HG03378 (cell line): ENCODE measurements at regions not wholly inside any gene's neighbourhood (a gene's known extent, or its start where the extent isn't known, plus 50 kb on each side); places are given as distances from the start of the nearest gene placed in this dataset.
A peak's percentile ranks its signal among the peaks of the same experiment; 100 is the strongest.
"Not testable (repeated sequence)": the region's sequence is repeated elsewhere in the genome, so short reads cannot be mapped to it uniquely, and the experiment has no call there.

ENCODE experiments used
- ATAC-seq: cut with Tn5 transposase; IDR thresholded peaks from one replicate; pipeline ENCODE4 v1.9.1; 2021; ENCODE audit warnings: mild to moderate bottlenecking, moderate library complexity; ENCODE audit not compliant: unreplicated experiment

DNA sequence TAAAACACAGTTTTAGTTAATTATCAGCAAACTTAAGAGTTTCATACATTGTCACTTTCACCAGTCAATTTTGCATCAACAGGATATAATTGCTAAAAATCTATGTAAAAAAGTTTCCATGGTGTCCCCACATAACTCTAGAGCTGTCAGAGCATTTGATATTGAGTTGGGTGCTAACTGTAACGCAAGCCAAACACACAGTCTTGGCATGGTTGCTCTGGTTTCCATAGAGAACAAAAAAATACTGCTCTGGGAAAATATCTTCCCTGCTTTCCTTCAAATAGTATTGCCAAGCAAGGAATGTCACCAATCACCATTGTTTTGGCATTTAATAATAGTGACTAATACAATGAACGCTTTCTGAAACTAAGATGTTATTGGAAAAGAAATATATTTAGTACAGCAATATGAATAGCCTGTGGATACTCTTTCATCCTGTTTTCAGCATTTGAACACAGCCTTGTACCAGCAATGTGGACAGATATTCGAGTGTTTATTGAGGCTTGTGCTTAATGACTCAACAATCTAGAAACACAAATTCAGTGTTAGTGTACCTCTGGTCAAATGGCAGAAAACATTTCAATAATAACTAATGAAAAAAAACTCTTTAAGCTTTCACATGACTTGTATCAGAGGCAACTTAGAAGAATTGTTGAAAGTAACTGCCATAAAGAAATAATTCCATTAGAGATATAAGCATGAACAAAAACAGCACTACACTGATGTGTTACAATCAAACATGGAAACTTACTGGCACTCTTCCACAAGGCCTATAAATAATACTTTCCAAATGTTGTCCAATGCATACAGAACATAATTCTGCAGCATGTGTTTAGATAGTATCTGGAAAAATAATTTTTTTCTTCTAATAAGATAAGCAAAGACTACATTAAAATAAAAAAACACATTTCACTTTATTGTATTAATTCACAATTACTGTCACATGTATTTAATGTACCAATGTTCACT, 1469.5 kb upstream of the CELF2 start:
- ATAC-seq = no peak

DNA sequence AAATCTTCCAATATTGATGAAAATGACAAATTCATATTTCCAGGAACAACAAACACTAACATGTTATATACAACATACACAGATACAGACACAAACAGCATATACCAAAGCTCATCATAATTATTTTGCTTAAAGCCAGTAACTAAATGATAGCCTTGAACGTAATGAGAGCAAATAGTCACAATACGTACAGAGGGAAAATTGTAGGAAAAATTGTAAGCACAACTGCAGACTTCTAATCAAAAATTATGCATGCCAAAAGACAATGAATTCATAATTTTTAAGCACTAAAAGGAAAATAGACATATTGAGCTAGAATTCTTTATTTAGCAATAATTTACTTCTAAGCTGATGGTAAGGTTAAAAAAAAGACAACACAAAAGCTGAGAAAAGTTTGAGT, 1466.9 kb upstream of the CELF2 start:
- no peak for ATAC-seq

GRCh38 chr10:9554321-9554720, 1463.4 kb upstream of the CELF2 start:
- no peak for ATAC-seq

- ATAC-seq = no peak
Observed at GRCh38 chr10:9560976-9561375, 1456.7 kb upstream of the CELF2 start.

DNA sequence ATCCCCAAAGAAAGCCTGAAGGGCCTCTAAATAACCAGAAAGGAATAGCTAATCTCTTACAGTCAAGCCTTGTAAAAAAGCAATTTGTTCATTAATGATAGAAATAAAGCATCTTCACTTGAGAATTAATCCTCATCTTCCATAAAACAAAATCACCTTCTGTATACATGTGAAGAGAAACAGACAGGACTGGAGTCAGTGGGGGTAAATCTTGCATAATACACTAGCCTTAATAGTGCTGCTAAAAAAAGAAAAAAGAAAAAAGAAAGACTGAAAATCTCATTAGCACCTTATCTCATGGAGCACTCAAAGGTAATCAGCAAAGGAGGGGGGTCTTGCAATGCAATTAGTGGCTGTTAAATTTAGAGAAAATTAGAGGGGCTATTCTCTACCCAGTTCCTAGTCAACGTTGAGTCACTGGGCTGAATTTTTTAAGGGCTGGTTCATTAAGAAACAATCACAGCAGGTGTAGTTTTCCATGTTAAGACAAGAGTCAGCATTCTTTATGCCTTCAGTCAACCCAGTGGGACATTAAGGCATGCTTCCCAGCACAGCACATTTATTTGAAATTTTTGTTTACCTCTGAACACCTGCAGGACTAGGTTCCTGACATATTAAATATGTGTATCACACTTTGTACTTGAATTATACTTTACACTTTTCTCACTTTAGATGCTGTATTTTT, 1455.7 kb upstream of the CELF2 start:
- ATAC-seq = no peak

DNA sequence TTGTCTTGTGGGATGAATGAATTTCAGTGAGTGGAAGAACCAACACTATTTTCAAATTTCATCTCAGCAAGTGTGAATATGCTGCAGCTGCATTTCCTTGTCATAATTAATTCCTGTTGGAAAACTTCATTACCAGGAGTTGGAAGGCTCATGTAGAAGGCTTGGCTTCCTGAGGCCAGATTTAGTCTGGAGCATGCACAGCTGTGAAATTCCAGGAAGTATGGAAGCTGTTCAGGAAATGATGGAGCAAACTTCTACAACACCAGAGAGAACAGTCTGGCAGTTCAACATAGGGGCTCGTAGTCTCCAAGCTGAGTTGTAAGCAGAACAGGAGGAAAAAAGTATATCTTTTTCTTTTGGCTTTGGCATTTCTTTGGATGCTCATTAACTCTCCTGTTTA, 1439.9 kb upstream of the CELF2 start:
- ATAC-seq = no peak

DNA sequence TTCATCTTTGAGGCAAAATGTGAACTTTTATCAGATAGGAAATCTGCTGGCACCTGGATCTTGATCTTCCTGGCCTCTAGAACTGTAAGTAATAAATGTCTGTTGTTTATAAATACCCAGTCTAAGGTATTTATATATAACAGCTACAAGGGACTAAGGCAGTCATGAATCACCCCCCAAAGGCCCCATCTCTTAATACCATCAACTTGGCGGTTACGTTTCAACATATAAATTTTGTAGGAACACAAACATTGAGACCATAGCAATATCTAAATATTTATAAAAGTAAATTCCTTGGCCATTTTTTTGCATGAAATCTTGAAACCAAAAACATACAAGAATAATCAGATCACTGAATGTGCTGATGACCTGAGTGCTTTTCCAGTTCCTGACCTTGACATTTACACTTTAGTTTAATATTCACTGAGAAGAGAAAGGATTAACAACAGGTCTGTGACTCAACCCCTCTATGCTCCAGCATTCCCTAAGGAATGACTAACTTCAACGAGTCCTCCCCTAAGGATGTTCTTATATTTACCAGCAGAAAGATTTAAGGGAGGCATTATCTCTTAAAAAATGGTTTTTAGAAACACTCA, 1438.5 kb upstream of the CELF2 start:
- ATAC-seq = no peak

- ATAC-seq = not testable (repeated sequence)
Observed at GRCh38 chr10:9582803-9583202, 1434.9 kb upstream of the CELF2 start.

DNA sequence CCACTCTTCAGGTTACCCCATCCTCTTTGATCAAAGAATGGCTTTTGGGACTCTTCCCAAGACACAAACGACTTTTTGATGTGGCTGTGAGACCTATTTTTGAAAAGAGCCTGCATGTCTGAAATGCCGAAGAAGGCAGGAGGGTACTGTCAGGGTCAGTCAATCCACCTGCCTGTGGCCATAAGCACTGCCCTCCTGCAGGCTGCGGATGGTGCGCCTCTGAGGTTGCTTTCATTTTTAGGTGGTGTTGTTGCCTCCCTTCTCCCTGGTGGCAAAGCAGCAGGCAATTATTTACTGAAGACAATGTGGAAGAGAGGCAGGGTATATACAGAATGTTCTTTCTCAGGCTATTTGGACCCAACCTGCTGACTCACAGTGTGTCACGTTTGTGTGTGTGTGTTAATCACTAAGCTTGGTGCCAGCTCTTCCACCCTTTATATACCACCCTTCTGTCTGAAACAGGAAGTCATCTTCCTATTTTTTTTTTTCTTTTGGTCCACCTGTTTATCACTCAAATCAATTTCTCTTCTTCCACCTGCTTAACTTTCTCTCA, 1421.2 kb upstream of the CELF2 start:
- no peak for ATAC-seq

DNA sequence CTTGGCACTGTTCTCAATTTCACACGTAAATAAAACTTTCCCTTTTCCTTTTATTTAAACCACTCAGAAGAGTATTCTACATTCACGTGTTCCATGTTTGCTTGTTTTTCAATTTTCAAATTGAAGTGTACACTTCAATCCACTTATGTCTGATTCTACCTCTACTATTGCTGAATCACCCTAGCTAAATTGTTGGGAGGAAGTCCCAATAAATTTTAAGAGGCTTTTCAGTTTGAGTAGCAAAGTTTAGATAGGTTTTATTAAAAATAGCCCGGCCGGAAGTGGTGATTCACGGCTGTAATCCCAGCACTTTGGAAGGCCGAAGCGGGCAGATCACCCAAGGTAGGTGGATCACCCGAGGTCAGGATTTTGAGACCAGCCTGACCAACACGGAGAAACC, 1414.7 kb upstream of the CELF2 start:
- no peak for ATAC-seq

GRCh38 chr10:9603972-9604371, 1413.7 kb upstream of the CELF2 start:
- no peak for ATAC-seq

DNA sequence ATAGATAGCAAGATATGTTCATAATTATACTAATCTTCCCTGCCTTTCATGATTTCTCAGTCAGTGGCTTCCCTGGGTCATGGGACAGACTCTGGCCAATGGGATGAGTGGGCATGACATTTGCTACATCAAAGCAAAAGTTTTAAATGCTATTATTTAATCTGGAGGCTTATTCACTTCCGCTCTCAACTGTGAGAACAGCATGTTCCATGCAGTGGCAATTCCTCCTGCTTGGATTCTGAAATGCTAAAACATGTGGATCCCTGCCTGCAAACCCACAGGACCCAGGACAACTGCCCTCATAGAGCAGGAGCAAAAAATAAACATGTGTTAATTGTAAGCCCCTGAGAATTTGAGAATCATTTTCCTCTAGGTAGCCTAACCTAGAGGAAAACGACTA, 1412.4 kb upstream of the CELF2 start:
- no peak for ATAC-seq

DNA sequence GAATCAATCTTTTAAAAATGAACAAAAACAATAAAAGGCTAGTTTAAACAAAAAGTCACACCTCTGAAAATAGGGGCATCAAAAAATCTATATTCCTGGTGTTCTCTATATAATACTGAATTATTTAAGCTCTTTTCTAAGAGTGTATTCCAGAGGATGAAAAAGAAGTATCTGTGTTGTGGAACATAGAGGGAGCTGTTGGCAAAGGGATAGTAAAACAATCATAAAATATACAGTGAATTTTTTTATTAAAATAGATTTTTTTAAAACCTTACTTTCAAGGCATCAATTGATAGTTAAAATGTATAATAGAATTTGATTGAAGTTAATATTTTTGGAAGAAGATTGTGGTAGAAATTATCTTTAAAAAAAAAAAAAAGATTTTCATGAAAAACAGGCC, 1409.1 kb upstream of the CELF2 start:
- no peak for ATAC-seq

- ATAC-seq = peak; percentile 90
Observed at GRCh38 chr10:9613338-9614075, 1404.2 kb upstream of the CELF2 start.

GRCh38 chr10:9615189-9615588, 1402.5 kb upstream of the CELF2 start:
- ATAC-seq = no peak

DNA sequence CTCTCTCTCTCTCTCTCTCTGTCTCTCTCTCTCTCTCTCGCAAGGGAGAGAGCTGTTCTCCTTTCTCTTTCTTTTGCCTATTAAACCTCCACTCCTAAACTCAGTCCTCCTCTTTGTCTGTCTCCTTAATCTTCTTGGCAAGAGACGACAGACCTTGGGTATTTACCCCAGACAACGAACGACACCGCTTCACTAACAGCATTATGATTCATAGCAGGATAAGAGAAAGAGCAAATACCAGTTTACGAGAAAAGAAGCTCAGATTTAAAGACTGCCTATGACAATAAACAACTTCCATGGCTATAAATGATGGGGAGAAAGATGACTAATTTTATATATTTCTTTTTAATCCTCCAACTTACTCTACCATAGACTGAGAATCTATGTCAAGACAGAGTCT, 1396.5 kb upstream of the CELF2 start:
- no peak for ATAC-seq

DNA sequence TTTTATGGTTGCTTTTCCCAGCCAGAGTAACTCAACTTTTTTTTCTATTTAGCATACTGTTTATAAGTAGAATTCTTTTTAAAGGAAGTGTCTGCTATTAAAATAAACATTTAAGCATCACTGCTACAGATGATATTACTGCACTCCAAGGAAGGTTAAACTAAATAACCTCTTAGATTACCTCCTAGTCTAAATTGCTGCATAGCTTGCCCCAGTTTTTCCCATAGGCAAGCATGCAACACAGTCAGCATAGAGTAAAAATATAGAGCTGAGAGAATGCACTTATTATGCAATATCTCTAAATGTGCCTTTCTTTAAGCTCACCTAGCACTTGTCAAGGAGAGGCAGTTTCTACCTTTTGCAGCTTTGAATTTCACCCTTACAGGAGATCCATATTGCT, 1392.4 kb upstream of the CELF2 start:
- ATAC-seq = no peak

- ATAC-seq = no peak
Observed at GRCh38 chr10:9634466-9634865, 1383.2 kb upstream of the CELF2 start.

DNA sequence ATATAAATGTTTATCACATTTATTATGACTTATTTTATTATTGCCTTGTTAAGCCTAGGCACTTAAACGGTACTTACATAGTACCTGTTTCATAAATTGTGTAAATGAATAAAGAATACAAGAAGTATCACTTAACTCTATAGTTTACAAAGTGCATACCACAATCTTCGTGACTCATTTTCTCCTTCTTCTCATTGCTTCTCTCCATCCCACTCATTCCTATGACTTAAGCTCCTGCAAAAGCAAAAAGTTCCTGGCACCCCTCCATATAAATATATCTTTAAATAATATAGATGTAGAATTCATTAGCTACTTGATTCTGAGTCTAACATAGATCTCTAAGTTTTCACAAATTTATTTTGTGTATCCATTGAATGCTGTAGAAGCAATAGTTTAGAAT, 1382.0 kb upstream of the CELF2 start:
- no peak for ATAC-seq

DNA sequence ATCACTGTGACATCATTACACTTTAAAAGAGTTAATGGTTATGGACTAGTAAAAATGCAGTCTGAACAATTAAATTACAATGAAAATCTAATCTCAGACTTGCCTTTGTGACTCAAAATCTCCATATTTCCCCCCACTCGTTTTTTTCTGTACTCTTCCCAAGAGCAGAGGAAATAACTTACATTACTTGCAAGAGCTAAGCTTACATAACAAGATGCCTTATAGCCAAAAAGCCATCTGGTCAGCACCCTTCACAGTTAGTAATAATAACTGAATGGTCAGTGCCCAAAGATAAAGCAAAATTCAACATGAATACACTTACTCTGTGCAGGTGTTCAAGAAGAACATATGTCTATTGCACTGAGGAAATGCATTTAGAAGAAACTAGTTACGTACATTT, 1381.5 kb upstream of the CELF2 start:
- ATAC-seq = no peak

- ATAC-seq = no peak
Observed at GRCh38 chr10:9643782-9644181, 1373.9 kb upstream of the CELF2 start.
